ENCODE measurements at regions not wholly inside any gene's neighbourhood (a gene's known extent, or its start where the extent isn't known, plus 50 kb on each side); places are given as distances from the start of the nearest gene placed in this dataset.

GRCh38 chr6:4676016-4676415 lies 100.2 kb upstream of the CDYL start:
- Histone ChIP-seq H3K4me1 (no peaks in the 10 kb centered on the region), H3K27me3 (no peaks in the 10 kb centered on the region), H3K9me3 (no peaks in the 10 kb centered on the region), H3K36me3 (no peaks in the 10 kb centered on the region), H3K4me3 (replicated peaks in 1 of 3) (no peak overlapping the region), H3K27ac (no peak overlapping the region)
- no peak for DNase-seq
- WGBS, 2 donors: 79 to 89% methylated on average over 9 of the region's 9 CpGs
- no peak for TF ChIP-seq POLR2A (IDR thresholded peaks at IDR 0.05)
- TF ChIP-seq, protein P1, sequence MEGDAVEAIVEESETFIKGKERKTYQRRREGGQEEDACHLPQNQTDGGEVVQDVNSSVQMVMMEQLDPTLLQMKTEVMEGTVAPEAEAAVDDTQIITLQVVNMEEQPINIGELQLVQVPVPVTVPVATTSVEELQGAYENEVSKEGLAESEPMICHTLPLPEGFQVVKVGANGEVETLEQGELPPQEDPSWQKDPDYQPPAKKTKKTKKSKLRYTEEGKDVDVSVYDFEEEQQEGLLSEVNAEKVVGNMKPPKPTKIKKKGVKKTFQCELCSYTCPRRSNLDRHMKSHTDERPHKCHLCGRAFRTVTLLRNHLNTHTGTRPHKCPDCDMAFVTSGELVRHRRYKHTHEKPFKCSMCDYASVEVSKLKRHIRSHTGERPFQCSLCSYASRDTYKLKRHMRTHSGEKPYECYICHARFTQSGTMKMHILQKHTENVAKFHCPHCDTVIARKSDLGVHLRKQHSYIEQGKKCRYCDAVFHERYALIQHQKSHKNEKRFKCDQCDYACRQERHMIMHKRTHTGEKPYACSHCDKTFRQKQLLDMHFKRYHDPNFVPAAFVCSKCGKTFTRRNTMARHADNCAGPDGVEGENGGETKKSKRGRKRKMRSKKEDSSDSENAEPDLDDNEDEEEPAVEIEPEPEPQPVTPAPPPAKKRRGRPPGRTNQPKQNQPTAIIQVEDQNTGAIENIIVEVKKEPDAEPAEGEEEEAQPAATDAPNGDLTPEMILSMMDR (IDR thresholded peaks at IDR 0.05): no peak
- intact Hi-C loops (cut with DNase I): no loop called here

- WGBS, 2 donors: 63 to 64% methylated on average over 6 of the region's 6 CpGs
- TF ChIP-seq POLR2A (IDR thresholded peaks at IDR 0.05): no peak
- TF ChIP-seq, protein P1 (IDR thresholded peaks at IDR 0.05): no peak
- intact Hi-C loops (cut with DNase I): no loop called here
- Histone ChIP-seq H3K27me3 (no peaks in the 10 kb centered on the region), H3K27ac (no peak overlapping the region), H3K9me3 (no peaks in the 10 kb centered on the region), H3K36me3 (no peaks in the 10 kb centered on the region), H3K4me1 (no peaks in the 10 kb centered on the region), H3K4me3 (replicated peaks in 1 of 3) (no peak overlapping the region)
- DNase-seq: no peak
Observed at GRCh38 chr6:4675121-4675520, 101.1 kb upstream of the CDYL start.

GRCh38 chr6:4673861-4674260 lies 102.3 kb upstream of the CDYL start:
- intact Hi-C loops (cut with DNase I): no loop called here
- Histone ChIP-seq H3K4me3 (replicated peaks in 1 of 3) (no peak overlapping the region), H3K36me3 (no peaks in the 10 kb centered on the region), H3K4me1 (no peaks in the 10 kb centered on the region), H3K27ac (no peak overlapping the region), H3K27me3 (no peaks in the 10 kb centered on the region), H3K9me3 (no peaks in the 10 kb centered on the region)
- 67 to 88% methylated on average over 3 of the region's 3 CpGs for WGBS, 2 donors
- DNase-seq: no peak
- no peak for TF ChIP-seq POLR2A (IDR thresholded peaks at IDR 0.05)
- TF ChIP-seq, protein P1 (IDR thresholded peaks at IDR 0.05): no peak

- no peaks in the 10 kb centered on the region for H3K4me1 ChIP-seq
- no peak overlapping the region for H3K27ac ChIP-seq
- intact Hi-C loops (cut with DNase I): no loop called here
- 76 to 77% methylated on average over 3 of the region's 3 CpGs for WGBS, 2 donors
- H3K9me3 ChIP-seq: no peaks in the 10 kb centered on the region
- DNase-seq: no peak
- TF ChIP-seq, protein P1 (IDR thresholded peaks at IDR 0.05): no peak
- no peak for TF ChIP-seq POLR2A (IDR thresholded peaks at IDR 0.05)
- H3K4me3 ChIP-seq (replicated peaks in 1 of 3): no peak overlapping the region
- no peaks in the 10 kb centered on the region for H3K27me3 ChIP-seq
- no peaks in the 10 kb centered on the region for H3K36me3 ChIP-seq
Observed at GRCh38 chr6:4672772-4673171, 103.4 kb upstream of the CDYL start.

DNA sequence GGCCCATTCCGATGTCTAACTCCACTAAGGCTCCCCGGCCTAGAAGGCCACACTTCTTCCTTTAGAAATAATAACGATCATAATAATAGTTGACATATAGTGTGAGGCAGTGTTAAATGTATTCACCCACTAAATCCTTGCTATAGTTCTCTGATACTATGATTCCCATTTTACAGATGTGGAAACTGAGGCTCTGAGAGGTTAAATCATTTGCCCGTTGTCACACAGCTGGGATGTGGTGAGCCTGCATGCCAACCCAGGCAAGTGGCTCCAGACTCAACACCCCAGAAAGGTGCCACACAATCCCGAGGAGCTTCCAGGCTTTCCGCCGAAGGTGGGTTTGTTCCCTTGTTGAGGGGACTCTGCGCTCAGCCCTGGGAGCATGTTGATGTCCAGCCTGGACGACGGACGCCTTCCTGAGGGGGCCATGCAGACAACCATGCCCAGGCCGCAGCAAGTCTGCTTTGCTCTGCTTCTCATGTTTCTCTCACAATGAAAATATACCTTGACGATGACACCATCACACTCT lies 104.6 kb upstream of the CDYL start:
- no peaks in the 10 kb centered on the region for H3K4me1 ChIP-seq
- 84 to 89% methylated on average over 12 to 13 of the region's 13 CpGs for WGBS, 2 donors
- intact Hi-C loops (cut with DNase I): no loop called here
- no peak overlapping the region for H3K4me3 ChIP-seq (replicated peaks in 1 of 3)
- TF ChIP-seq, protein P1 (IDR thresholded peaks at IDR 0.05): no peak
- TF ChIP-seq POLR2A (IDR thresholded peaks at IDR 0.05): no peak
- H3K27ac ChIP-seq: no peak overlapping the region
- H3K36me3 ChIP-seq: no peaks in the 10 kb centered on the region
- H3K9me3 ChIP-seq: no peaks in the 10 kb centered on the region
- H3K27me3 ChIP-seq: no peaks in the 10 kb centered on the region
- no peak for DNase-seq
